HUES48 (cell line): ENCODE measurements at regions not wholly inside any gene's neighbourhood (a gene's known extent, or its start where the extent isn't known, plus 50 kb on each side); places are given as distances from the start of the nearest gene placed in this dataset.

ENCODE experiments used
- H3K27ac ChIP-seq: one replicate; pipeline ENCODE4 v1.7.0; 2013; ENCODE audit warnings: low read depth, low read length, inconsistent platforms
- H3K27me3 ChIP-seq: 2 replicates; pipeline ENCODE4 v1.6.1; 2013; ENCODE audit warnings: mild to moderate bottlenecking, low read length; ENCODE audit not compliant: control insufficient read depth, insufficient read depth
- H3K36me3 ChIP-seq: 2 replicates; pipeline ENCODE4 v1.6.1; 2013; ENCODE audit warnings: low read length; ENCODE audit not compliant: control insufficient read depth, insufficient read depth
- H3K4me1 ChIP-seq: 2 replicates; pipeline ENCODE4 v1.6.1; 2013; ENCODE audit warnings: mild to moderate bottlenecking, low read length; ENCODE audit not compliant: control insufficient read depth, insufficient read depth
- H3K4me3 ChIP-seq: 2 replicates; pipeline ENCODE4 v1.5.1; 2013; ENCODE audit warnings: mild to moderate bottlenecking, low read depth, low read length
- H3K9ac ChIP-seq: 2 replicates; pipeline ENCODE4 v1.6.1; 2013; ENCODE audit warnings: mild to moderate bottlenecking, low read depth, low read length, moderate library complexity
- H3K9me3 ChIP-seq: 2 replicates; pipeline ENCODE4 v1.6.1; 2013; ENCODE audit warnings: low read length; ENCODE audit not compliant: control insufficient read depth, insufficient read depth

DNA sequence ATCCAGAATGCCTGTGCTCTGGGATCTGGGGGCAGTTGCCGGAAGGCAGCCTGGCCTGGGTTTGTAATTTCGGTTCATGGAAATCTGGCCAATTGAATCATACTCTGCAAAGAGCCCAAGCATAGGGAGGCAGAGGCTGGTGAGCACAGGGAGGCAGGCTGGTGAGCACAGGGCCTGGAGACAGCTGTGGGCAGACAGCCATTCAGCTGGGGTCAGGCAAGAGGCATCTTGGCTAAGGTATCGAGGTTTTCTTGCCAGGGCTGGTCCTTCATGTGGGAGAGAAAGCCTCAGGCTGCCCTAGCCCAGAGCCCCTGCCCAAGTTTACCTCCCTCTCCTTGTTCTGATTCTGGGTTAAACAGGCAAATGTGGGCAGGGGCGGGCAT lies 63.7 kb upstream of the BAIAP2L1 start:
- Histone ChIP-seq H3K9me3 (no peaks in the 10 kb centered on the region), H3K36me3 (no peaks in the 10 kb centered on the region), H3K4me3 (no peak overlapping the region), H3K27me3 (0 out of 2 replicates have a peak, but pooled peaks cover 2% of the 10 kb centered on the region), H3K4me1 (no peaks in the 10 kb centered on the region), H3K9ac (no peak overlapping the region), H3K27ac (no peak overlapping the region)

GRCh38 chr7:98463837-98464557 lies 63.1 kb upstream of the BAIAP2L1 start:
- Histone ChIP-seq H3K9me3 (no peaks in the 10 kb centered on the region), H3K4me1 (no peaks in the 10 kb centered on the region), H3K4me3 (no peak overlapping the region), H3K27me3 (no peaks in the 10 kb centered on the region), H3K9ac (no peak overlapping the region), H3K36me3 (no peaks in the 10 kb centered on the region), H3K27ac (no peak overlapping the region)

DNA sequence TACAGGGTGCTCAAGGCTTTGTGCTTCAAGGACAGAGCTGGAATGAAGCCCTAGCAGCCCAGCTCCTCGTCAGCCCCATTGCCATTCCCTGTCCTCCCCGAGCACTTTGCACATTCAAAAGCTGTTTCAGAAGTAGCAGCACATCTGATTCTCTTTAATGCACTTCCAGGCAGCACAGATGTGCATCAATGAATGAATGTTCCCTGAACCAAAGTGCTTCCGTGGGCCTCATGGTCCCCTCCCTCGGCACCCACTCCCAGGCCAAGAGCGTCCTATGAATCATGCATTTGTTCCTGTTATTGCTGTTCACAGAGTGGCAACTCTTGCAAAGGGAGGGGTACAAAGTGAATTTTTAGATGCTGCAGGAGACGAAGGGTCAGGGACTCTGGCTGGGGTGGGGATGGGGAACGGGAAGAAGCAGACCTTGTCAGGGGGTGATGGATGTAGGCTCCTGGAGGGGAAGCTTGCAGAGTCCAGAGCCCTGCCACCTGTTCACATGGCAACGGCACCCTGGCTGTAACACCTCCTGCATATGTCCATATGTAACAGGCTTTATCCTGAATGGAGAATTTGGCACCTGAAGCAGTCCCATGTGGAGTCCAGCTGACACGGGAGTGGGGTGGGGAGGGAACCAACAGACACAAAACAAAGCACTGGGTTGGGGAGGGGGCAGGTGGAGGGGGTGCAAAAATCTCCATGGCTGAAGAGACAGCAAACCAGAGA lies 62.2 kb upstream of the BAIAP2L1 start:
- no peak overlapping the region for H3K4me3 ChIP-seq
- no peak overlapping the region for H3K27ac ChIP-seq
- no peaks in the 10 kb centered on the region for H3K27me3 ChIP-seq
- no peaks in the 10 kb centered on the region for H3K36me3 ChIP-seq
- no peaks in the 10 kb centered on the region for H3K9me3 ChIP-seq
- H3K4me1 ChIP-seq, result no peaks in the 10 kb centered on the region
- H3K9ac ChIP-seq, result no peak overlapping the region

GRCh38 chr7:98460902-98461301 lies 60.0 kb upstream of the BAIAP2L1 start:
- Histone ChIP-seq H3K27me3 (no peaks in the 10 kb centered on the region), H3K9ac (no peak overlapping the region), H3K4me3 (no peak overlapping the region), H3K9me3 (no peaks in the 10 kb centered on the region), H3K36me3 (no peaks in the 10 kb centered on the region), H3K27ac (no peak overlapping the region), H3K4me1 (no peaks in the 10 kb centered on the region)

GRCh38 chr7:98459529-98459928 lies 58.6 kb upstream of the BAIAP2L1 start:
- H3K27me3 ChIP-seq, result no peaks in the 10 kb centered on the region
- no peaks in the 10 kb centered on the region for H3K4me1 ChIP-seq
- H3K9ac ChIP-seq, result no peak overlapping the region
- no peaks in the 10 kb centered on the region for H3K9me3 ChIP-seq
- no peak overlapping the region for H3K4me3 ChIP-seq
- no peak overlapping the region for H3K27ac ChIP-seq
- no peaks in the 10 kb centered on the region for H3K36me3 ChIP-seq

DNA sequence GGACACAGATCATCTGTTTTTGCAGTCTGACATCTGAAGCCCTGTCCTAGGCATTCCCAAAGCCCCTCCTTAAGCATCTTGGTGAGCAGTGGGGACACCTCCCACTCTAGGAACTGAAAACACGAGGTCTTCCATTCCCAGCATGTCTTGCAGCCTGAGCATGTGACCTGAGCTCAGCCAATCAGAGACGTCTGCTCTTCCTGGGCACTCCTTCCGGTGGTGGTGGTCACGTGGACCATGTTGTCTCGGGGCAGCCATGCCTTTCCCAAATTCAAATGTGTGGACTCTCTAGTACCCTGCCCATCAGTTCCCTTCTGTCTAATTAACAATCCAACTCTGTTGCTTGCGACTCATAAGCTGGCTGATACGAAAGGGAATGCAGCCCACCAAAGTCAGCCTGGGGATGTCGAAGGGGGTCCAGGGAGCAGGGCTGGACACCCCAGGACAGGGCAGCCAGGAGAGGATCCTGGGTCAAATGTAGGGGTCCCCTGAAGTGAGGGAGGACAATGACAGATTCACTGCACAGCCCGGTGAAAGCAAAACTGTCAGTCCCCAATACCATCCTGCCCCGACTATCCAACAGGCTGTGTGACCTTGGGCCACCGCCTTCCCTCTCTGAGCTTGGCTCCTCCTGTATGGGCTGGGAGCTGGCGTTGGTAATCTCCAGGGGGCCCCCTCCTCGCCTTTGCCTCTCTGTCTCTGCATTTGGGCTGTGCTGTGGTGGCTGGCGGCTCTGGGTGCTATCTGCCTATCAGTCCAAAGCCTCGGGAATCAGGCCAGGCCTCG lies 57.4 kb upstream of the BAIAP2L1 start:
- Histone ChIP-seq H3K36me3 (no peaks in the 10 kb centered on the region), H3K9me3 (peaks cover under 1% of the 10 kb centered on the region; the same call in 1 of the 2 replicates), H3K27me3 (no peaks in the 10 kb centered on the region), H3K9ac (no peak overlapping the region), H3K4me3 (no peak overlapping the region), H3K27ac (no peak overlapping the region), H3K4me1 (no peaks in the 10 kb centered on the region)

- Histone ChIP-seq H3K4me1 (no peaks in the 10 kb centered on the region), H3K36me3 (no peaks in the 10 kb centered on the region), H3K9ac (no peak overlapping the region), H3K9me3 (peaks cover 10% of the 10 kb centered on the region), H3K4me3 (no peak overlapping the region), H3K27ac (no peak overlapping the region), H3K27me3 (no peaks in the 10 kb centered on the region)
Measured at GRCh38 chr7:98456866-98457265, 56.0 kb upstream of the BAIAP2L1 start.

GRCh38 chr7:98452791-98453190 lies 51.9 kb upstream of the BAIAP2L1 start:
- no peak overlapping the region for H3K9ac ChIP-seq
- peaks cover 6% of the 10 kb centered on the region; the same call in 1 of the 2 replicates for H3K4me1 ChIP-seq
- H3K9me3 ChIP-seq, result peaks cover 10% of the 10 kb centered on the region
- no peak overlapping the region for H3K4me3 ChIP-seq
- no peak overlapping the region for H3K27ac ChIP-seq
- H3K27me3 ChIP-seq, result no peaks in the 10 kb centered on the region
- no peaks in the 10 kb centered on the region for H3K36me3 ChIP-seq
